DMS153 treated with DMSO at 0.1 percent for 48 hours (cell line): ENCODE measurements at regions not wholly inside any gene's neighbourhood (a gene's known extent, or its start where the extent isn't known, plus 50 kb on each side); places are given as distances from the start of the nearest gene placed in this dataset.
"Not testable (repeated sequence)": the region's sequence is repeated elsewhere in the genome, so short reads cannot be mapped to it uniquely, and the experiment has no call there.

Experiments
- DNase-seq: peaks from one replicate; lab custom pipeline; 2025; ENCODE audit not compliant: unreplicated experiment; lab: John Stamatoyannopoulos, UW

DNA sequence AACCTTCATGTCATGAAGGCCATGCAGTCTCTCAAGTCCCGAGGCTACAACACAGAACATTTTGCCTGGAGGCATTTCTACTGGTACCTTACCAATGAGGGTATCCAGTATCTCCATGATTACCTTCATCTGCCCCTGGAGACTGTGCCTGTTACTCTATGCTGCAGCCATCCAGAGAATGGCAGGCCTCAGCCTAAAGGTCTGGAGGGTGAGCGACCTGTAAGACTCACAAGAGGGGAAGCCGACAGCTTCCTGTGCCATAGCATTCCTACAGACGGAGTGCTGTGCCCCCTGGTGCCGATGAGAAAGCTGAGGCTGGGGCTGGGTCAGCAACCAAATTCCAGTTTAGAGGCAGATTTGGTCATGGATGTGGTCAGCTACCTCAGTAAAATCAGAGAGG is 51.3 kb upstream of the CADPS start:
- no peak for DNase-seq

GRCh38 chr3:62928256-62928655 is 53.0 kb upstream of the CADPS start:
- DNase-seq: no peak

GRCh38 chr3:62929771-62930170 is 54.6 kb upstream of the CADPS start:
- no peak for DNase-seq

GRCh38 chr3:62935793-62936192 is 60.6 kb upstream of the CADPS start:
- DNase-seq: no peak

DNA sequence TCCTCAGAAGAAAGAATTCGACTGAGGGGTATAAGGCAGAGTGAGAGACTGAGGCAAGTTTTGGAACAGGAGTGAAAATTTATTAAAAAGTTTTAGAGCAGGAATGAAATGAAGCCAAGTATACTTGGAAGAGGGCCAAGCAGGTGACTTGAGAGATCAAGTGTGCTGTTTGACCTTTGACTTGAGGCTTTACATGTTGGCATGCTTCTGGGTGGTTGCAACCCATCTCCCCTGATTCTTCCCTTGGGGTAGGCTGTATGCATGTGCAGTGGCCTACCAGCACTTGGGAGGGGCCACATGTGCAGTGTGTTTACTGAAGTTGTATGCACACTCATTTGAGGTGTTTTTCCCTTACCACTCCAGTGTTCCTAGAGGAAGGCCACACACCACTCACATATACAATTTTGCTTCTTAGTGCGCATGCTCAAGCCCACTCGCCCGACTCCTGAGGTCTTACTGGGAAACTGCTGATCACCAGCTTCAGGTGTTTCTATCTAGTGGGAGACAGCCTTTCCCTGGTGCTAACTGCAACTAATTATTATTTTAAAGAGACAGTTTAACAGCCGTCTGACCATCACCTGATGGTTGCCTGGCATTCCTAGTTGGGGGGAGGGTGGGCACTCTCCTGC is 61.5 kb upstream of the CADPS start:
- DNase-seq: no peak

- DNase-seq: no peak
These were observed 63.4 kb upstream of the CADPS start for GRCh38 chr3:62938583-62938982.

DNA sequence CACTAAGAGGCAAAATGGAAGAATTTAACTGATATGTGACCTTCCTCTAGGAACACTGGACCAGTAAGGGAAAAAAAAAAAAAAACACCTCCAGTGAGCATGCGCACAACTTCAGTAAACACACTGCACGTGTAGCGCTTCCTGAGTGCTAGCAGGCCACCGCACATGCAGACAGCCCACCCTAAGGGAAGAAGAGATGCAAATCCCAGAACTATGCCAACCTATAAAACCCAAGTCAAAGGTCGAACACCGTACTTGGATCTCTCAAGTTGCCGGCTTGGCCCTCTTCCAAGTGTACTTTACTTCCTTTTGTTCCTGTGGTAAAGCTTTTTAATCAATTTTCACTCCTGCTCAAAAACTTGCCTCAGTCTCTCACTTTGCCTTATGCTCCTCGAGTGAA is 64.5 kb upstream of the CADPS start:
- DNase-seq: no peak

DNA sequence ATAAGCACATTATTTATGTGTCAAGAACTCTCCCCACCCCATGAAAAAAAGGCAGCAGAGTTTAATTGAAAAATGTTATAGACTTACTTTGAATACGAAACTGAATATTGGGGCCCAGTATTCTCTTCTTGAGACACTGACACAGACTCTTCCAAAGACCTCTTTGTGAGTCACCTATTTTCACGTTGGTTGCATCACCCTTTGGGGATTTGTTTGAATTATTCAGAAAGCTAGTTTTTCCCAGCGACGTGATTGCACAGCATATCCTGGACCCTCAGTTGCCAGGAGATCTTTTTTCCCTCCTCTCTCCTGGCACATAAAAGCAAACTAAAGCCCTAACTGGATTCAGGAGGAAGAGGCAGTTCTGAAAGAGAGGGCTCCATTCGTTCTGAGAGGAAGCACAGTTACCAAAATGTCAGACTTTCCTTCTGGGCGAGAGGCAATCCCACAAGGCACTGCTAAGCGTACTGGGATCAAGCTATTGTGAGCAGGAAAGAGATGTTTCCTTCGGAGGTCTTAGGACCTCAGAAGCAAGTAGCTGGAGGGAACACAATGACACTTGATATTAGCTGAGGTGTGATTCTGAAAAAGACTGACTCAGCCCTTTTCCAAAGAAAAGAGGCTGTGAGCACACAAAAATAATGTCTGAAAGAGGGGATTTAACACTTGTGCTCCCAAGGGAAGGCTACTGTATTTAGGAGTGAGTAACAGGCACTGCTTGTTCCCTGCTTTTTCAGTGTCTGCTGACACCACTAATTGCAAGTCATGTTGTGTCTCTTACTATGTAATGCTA is 65.8 kb upstream of the CADPS start:
- DNase-seq: no peak

- DNase-seq: no peak
These were observed 67.0 kb upstream of the CADPS start for GRCh38 chr3:62942227-62942626.

DNA sequence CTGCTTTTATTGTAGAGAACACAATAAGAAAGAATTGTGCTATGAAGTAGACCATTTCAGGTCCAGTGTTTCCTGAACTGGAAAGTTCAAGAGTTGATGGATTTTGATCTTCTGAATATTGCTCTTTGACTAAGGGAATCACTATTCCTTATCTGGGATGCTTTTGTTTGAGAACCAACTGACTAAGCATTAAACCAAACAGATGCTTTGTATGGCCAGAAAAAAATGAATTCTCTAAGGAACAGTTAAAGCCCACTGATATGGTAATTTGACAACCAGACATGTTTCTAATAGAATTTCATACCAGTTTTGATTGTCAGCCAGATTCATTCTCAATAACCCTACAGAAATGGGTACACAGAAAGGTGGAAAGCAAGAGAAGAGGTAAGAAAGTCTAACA is 67.5 kb upstream of the CADPS start:
- no peak for DNase-seq

DNA sequence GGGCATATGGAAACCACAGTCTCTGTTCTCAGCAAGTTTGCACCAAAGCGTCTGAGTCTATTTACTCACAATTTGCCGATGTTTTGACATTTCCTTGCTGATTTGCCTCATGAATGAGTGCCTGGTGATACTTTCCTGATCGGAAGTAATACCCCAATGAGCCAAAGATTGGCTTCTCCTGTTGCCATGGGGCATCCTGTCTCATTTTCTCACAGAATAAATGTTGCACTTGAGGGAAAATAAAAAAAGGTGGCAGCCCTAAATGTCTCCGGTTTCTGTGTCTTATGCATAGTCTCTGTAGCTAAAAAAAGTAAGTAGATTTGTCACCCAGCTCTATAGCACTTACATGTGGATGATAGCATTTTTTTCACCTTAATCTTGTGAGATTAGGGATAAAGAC is 73.7 kb upstream of the CADPS start:
- DNase-seq: no peak

DNA sequence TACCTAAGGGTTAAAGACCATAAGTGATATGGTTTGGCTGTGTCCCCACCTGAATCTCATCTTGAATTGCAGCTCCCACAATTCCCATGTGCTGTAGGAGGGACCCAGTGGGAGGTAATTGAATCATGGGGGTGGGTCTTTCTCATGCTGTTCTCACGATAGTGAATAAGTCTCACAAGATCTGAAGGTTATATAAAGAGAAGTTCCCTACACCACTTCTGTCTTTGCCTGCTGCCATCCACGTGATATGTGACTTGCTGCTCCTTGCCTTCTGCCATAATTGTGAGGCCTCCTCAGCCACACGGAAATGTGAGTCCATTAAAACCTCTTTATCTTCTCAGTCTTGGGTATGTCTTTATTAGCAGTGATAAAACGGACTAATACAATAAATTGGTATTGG is 75.0 kb upstream of the CADPS start:
- no peak for DNase-seq

DNA sequence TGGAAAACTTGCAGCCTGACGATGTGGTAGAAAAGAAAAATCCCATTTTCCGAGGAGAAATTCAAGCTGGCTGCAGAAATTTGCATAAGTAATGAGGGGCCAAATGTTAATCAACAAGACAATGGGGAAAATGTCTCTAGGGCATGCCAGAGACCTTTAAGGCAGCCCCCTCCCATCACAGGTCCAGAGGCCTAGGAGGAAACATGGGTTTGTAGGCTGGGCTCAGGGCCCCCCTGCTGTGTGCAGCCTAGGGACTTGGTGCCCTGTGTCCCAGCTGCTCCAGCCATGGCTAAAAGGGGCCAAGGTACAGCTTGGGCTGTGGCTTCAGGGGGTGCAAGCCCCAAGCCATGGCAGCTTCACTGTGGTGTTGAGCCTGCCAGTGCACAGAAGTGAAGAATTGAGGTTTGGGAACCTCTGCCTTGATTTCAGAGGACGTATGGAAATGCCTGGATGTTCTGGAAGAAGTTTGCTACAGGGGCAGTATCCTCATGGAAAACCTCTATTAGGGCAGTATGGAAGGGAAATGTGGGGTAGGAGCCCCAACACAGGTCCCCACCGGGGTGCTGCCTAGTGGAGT is 75.9 kb upstream of the CADPS start:
- no peak for DNase-seq

DNA sequence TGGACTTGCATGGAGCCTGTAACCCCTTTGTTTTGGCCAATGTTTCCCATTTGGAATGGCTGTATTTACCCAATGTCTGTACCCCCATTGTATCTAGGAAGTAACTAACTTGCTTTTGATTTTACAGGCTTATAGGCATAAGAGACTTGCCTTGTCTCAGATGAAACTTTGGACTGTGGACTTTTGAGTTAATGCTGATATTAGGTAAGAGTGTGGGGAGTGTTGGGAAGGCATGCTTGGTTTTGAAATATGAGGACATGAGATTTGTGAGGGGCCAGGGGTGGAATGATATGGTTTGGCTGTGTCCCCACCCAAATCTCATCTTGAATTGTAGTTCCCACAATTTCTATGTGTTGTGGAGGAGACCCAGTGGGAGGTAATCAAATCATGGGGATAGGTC is 76.7 kb upstream of the CADPS start:
- DNase-seq: not testable (repeated sequence)

DNA sequence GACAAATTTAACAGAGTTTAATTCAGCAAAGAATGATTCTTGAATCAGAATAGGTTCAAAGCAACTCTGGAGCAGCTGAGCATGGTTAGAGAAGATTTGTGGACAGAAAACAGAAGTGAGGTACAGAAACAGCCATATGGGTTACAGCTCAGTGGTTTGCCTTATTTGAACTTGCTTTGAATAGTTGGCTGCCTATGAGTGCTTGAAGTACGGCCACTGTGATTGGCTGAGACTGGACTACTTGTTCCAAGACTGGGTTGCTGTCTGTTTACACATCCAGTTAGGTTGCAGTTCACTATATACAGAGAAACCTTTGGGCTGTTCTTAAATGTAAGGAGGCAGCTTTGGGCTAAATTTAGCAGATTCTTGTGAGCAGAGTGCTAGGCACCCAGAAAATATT is 79.4 kb upstream of the CADPS start:
- no peak for DNase-seq

- no peak for DNase-seq
These were observed 79.9 kb upstream of the CADPS start for GRCh38 chr3:62955126-62955525.

DNA sequence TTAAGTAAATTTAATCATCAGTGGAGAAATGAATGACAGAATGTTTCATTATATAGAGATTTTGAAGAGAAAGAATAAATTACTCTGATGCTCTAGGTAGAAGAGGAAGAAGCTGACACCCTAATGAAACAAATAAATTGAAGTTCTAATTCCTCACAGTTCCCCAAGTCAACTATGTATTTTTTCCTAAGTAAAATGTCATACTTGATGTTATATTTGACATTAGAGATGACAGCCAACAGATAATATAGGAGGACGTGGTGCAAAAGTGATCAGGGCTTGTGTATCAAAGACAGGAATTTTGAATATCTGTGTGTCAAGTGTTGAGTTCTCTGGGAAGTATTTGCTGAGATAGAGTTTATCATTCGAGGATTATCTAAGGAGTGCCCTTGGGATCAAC is 81.2 kb upstream of the CADPS start:
- DNase-seq: no peak

GRCh38 chr3:62961874-62962556 is 86.8 kb upstream of the CADPS start:
- no peak for DNase-seq

- DNase-seq: no peak
These were observed 87.5 kb upstream of the CADPS start for GRCh38 chr3:62962714-62963113.

DNA sequence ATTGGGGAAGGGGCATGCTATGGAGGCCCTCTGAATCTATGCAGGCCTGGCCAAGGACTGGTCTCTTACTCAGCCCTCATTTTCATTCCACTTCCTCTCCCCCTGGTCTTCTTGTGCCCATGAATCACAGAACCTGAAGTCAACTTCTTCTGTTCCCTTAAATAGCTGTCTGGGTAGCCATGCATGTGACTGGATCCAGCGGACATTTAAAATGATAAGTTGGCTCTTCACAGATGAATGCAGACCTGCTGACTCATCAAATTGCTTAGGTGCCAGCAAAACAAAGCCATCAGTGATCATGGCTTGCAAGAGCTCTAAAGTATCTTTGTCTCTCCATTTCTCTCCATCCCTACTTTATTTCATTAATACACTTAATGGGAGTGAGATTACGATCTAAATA is 90.1 kb upstream of the CADPS start:
- DNase-seq: no peak

DNA sequence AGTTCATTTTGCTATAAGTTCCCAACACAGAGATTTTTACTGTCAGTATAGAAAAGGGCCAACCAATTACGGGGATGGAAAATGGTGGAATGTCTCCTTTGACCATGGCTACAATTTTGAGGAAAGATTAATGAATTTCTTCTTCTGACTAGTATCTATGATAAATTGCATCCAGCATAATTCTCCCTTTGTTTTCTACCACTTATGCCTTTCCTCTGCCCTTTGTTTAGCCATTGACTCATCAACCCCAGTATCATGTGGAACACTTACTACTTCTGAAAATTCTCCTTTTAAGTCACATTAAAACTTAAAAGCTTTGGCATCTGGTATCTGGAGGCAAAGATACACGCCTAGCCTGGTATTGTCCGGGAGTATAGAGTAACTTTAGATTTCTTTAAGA is 92.9 kb upstream of the CADPS start:
- DNase-seq: no peak

DNA sequence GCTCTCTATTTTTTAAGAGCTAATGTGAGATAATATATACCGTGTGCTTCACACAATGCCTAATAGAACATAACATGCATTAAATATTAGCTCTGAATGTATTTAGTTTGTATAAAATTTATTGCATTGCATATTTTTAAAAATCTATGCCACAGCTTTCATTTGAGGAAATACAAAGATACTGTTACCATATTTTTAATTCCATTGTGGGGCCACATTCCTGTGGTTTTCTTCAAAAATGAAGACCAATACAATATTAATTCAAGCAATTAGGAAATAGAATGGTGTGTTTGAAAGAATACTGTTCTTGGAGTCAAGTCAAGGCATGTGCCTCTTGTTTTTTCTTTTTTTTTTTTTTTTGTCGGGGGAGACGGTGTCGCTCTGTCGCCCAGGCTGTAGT is 95.4 kb upstream of the CADPS start:
- DNase-seq: no peak
